ENCODE measurements at regions not wholly inside any gene's neighbourhood (a gene's known extent, or its start where the extent isn't known, plus 50 kb on each side); places are given as distances from the start of the nearest gene placed in this dataset.

DNA sequence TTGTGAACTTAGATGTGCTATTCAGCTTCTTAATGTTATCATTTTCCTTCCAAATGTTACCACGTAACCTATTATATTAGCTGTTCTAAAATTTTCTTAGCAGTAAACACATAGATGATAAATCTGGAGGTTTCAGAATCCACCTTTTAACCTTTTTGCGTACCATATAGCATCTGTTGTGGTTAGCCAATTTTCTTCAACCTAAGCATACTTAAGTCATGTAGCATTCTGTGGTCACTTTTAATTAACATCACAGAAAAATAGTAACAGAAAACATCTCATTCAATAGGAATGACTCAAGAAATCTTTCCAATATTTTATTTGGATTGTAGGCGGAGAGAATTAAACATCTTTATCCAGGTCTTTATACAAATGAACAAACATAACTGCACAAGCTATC, 1465.3 kb upstream of the GBE1 start:
- TF ChIP-seq GATA2 (IDR thresholded peaks at IDR 0.05; ENCODE audit: low read depth, low read length) (no peak), GATA3 (IDR thresholded peaks at IDR 0.05; ENCODE audit: low read depth, low read length) (no peak)
